Adrenal gland (tissue), 5 donors: ENCODE measurements at regions not wholly inside any gene's neighbourhood (a gene's known extent, or its start where the extent isn't known, plus 50 kb on each side); places are given as distances from the start of the nearest gene placed in this dataset.

Experiments
- CTCF ChIP-seq, 6 experiments: fragments of 450-650 bp in 4 of 6; fragments of 200-600 bp in 2 of 6; sonication (generic) in 1 of 6; IDR thresholded peaks; 1 replicate in 5 of 6; 2 replicates in 1 of 6; pipeline versions ENCODE4 v1.5.1 to v1.8.0; 2016 to 2021; ENCODE audit warnings: antibody characterized with exemption in 6 of 6, mild to moderate bottlenecking in 2 of 6, moderate library complexity in 1 of 6
- POLR2A ChIP-seq, 2 donors: fragments of 450-650 bp; IDR thresholded peaks; one replicate each; pipeline ENCODE4 v1.6.1; 2017; ENCODE audit warnings: antibody characterized with exemption in 2 of 2, mild to moderate bottlenecking in 2 of 2, moderate library complexity in 1 of 2
- donor health status: DM: no; HTN: no; CAD: no.

GRCh38 chr7:9407816-9408215 is 974.4 kb downstream of the NXPH1 start:
- no peak for TF ChIP-seq CTCF (IDR thresholded peaks at IDR 0.05)
- no peak for TF ChIP-seq POLR2A (IDR thresholded peaks at IDR 0.05)
